ENCODE measurements at regions not wholly inside any gene's neighbourhood (a gene's known extent, or its start where the extent isn't known, plus 50 kb on each side); places are given as distances from the start of the nearest gene placed in this dataset.

DNA sequence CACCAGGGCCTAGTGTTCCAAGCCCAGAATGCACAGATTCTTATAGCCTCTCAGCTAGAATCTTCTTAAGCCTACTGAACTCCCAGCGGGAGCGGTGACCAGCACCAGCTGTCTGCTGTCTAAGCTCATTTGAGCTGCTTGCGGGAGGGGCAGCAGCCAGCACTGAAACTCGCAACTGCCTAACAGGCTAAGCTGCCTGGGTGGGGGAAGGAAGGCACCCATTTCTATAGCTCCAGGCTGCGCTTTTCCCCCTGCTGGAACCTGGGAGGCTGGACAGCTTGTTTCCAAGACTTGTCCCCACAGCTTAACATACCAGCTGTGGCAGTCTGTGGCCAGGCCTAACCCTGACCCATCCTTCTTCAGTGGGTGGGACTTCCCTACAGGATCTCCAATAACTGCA is 512.9 kb downstream of the EFNA5 start:
- Histone ChIP-seq H3K36me3 (no peaks in the 10 kb centered on the region), H3K9me3 (no peaks in the 10 kb centered on the region), H3K27me3 (no peaks in the 10 kb centered on the region), H3K4me1 (ENCODE audit: control insufficient read depth in 1 of 2, insufficient read depth in 1 of 2, low read depth in 1 of 2, low read length in 1 of 2) (no peaks in the 10 kb centered on the region), H3K27ac (no peak overlapping the region), H3K4me3 (ENCODE audit: low read depth in 1 of 2, low read length in 1 of 2) (no peak overlapping the region)
- TF ChIP-seq CTCF (IDR thresholded peaks at IDR 0.05): no peak

- Histone ChIP-seq H3K36me3 (no peaks in the 10 kb centered on the region), H3K4me3 (ENCODE audit: low read depth in 1 of 2, low read length in 1 of 2) (no peak overlapping the region), H3K4me1 (ENCODE audit: control insufficient read depth in 1 of 2, insufficient read depth in 1 of 2, low read depth in 1 of 2, low read length in 1 of 2) (no peaks in the 10 kb centered on the region), H3K9me3 (no peaks in the 10 kb centered on the region), H3K27ac (no peak overlapping the region), H3K27me3 (no peaks in the 10 kb centered on the region)
- no peak for TF ChIP-seq CTCF (IDR thresholded peaks at IDR 0.05)
Measured at GRCh38 chr5:107155707-107156106, 515.0 kb downstream of the EFNA5 start.

DNA sequence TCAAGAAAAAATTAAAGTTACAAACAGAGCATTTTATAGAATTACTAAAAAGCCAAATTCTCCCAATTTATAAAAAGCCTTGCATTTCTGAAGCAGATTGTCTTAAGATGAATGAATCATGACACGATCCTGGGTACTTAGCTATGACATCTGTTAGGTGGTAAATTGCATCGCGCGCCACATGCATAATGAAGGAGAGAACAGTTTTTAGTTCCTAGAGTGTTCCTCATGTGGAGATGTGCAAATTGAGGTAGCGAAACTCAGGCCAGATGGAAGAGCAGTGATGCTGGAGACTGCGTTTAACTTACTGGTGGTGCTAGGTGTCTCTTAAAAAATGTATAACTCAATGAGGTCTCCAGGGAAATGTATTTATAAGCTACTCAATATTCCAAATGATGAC is 516.1 kb downstream of the EFNA5 start:
- Histone ChIP-seq H3K4me1 (ENCODE audit: control insufficient read depth in 1 of 2, insufficient read depth in 1 of 2, low read depth in 1 of 2, low read length in 1 of 2) (no peaks in the 10 kb centered on the region), H3K27me3 (no peaks in the 10 kb centered on the region), H3K4me3 (ENCODE audit: low read depth in 1 of 2, low read length in 1 of 2) (no peak overlapping the region), H3K36me3 (no peaks in the 10 kb centered on the region), H3K27ac (no peak overlapping the region), H3K9me3 (no peaks in the 10 kb centered on the region)
- TF ChIP-seq CTCF (IDR thresholded peaks at IDR 0.05): no peak

DNA sequence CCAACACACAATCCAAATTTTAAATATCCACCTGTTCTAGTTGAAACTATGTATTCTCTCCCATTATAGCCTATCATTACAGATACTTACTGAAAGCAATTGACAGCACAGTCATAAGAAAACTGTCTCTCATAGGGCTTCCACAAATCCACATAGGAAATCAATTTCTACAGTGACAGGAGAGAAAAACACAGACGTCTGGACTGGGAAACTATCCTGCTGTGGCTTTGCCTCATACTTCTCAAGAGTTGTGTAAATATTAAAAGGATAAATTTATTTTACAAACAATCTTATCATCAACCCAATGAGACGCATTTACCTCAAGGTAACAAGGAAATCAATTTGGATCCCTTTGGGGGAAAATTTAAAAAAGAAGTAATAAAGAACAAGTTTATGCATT is 517.5 kb downstream of the EFNA5 start:
- Histone ChIP-seq H3K4me3 (ENCODE audit: low read depth in 1 of 2, low read length in 1 of 2) (no peak overlapping the region), H3K36me3 (no peaks in the 10 kb centered on the region), H3K9me3 (no peaks in the 10 kb centered on the region), H3K27ac (no peak overlapping the region), H3K27me3 (no peaks in the 10 kb centered on the region), H3K4me1 (ENCODE audit: control insufficient read depth in 1 of 2, insufficient read depth in 1 of 2, low read depth in 1 of 2, low read length in 1 of 2) (no peaks in the 10 kb centered on the region)
- TF ChIP-seq CTCF (IDR thresholded peaks at IDR 0.05): no peak

DNA sequence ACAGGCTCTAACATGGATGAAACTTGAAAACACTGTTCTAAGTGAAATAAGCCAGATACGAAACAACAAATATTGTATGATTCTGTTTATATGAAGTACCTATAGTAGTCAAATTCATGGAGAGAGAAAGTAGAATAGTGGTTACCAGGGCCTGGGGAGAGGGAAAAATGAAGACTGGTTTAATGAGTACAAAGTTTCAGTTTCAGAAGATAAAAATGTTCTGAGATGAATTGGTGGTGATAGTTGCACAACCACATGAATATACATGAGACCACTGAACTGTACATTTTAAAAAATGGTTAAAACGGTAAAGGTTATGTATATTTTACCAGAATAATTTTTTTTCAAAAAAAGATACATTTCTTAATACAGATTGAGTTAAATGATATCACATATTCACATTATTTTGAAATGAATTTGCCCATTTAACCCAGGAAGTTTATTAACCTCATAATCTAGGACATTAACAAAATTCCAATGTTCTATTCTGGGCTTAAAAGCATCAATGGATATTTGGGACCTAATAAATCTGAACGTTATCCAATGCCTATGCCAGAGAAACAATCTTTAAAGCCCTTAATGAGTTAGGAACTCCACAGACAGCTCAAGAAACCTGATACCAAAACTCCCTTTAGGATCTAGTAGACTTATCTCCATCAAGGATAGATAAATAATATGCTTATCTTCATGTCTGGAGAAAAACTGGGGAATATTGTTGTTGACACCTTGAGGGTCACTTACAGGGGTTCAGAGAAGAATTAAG is 521.3 kb downstream of the EFNA5 start:
- Histone ChIP-seq H3K4me3 (ENCODE audit: low read depth in 1 of 2, low read length in 1 of 2) (no peak overlapping the region), H3K27me3 (no peaks in the 10 kb centered on the region), H3K9me3 (no peaks in the 10 kb centered on the region), H3K27ac (no peak overlapping the region), H3K4me1 (ENCODE audit: control insufficient read depth in 1 of 2, insufficient read depth in 1 of 2, low read depth in 1 of 2, low read length in 1 of 2) (no peaks in the 10 kb centered on the region), H3K36me3 (no peaks in the 10 kb centered on the region)
- no peak for TF ChIP-seq CTCF (IDR thresholded peaks at IDR 0.05)

All from neutrophil (primary cell).